A673 (cell line): ENCODE measurements at regions not wholly inside any gene's neighbourhood (a gene's known extent, or its start where the extent isn't known, plus 50 kb on each side); places are given as distances from the start of the nearest gene placed in this dataset.
A peak's percentile ranks its signal among the peaks of the same experiment; 100 is the strongest.

Experiments used
- BruUV-seq: library from RNA; stranded (reverse); fragments of 400-500 nt; replicated peaks from 2 replicates; lab custom pipeline; 2021; lab: Mats Ljungman, UMichigan
- CTCF ChIA-PET: fragments of 300-600 bp; sonication (Branson Sonifier 250); formaldehyde crosslinking; loops from one replicate; lab custom pipeline; 2022; ENCODE audit warnings: antibody characterized with exemption; lab: Charles Lee
- POLR2A ChIA-PET: fragments of 300-600 bp; sonication (Branson Sonifier 250); formaldehyde crosslinking; loops from one replicate; lab custom pipeline; 2022; ENCODE audit warnings: antibody characterized with exemption; ENCODE audit not compliant: low non-redundant PET; lab: Charles Lee
- DNase-seq: peaks from one replicate; pipeline ENCODE4 v3.0.0-alpha.2; 2015; ENCODE audit warnings: low spot score
- H3K27ac ChIP-seq: fragments of 200-600 bp; sonication (generic); 2 replicates; pipeline ENCODE4 v1.5.1; 2016; ENCODE audit warnings: mixed run types, low read depth, mild to moderate bottlenecking, mixed read lengths, antibody characterized with exemption, low read length; ENCODE audit not compliant: poor library complexity, severe bottlenecking
- H3K27me3 ChIP-seq: fragments of 200-600 bp; sonication (generic); replicated peaks from 2 replicates; pipeline ENCODE4 v1.6.1; 2017; ENCODE audit warnings: mixed run types, low read depth, mild to moderate bottlenecking, mixed read lengths, antibody characterized with exemption, low read length; ENCODE audit not compliant: insufficient read depth, poor library complexity
- H3K36me3 ChIP-seq: fragments of 200-600 bp; sonication (generic); 2 replicates; pipeline ENCODE4 v1.6.1; 2016; ENCODE audit warnings: mixed run types, mild to moderate bottlenecking, mixed read lengths, antibody characterized with exemption, low read length; ENCODE audit not compliant: insufficient read depth, poor library complexity, severe bottlenecking
- H3K4me1 ChIP-seq: fragments of 200-600 bp; sonication (generic); 2 replicates; pipeline ENCODE4 v1.6.1; 2017; ENCODE audit warnings: mixed run types, mild to moderate bottlenecking, mixed read lengths, antibody characterized with exemption, low read length; ENCODE audit not compliant: insufficient read depth, poor library complexity, severe bottlenecking
- H3K4me3 ChIP-seq: fragments of 200-600 bp; sonication (generic); 2 replicates; pipeline ENCODE4 v1.5.1; 2016; ENCODE audit warnings: low read depth, mixed run types, mild to moderate bottlenecking, mixed read lengths, low read length; ENCODE audit not compliant: poor library complexity, severe bottlenecking
- H3K9me3 ChIP-seq: fragments of 200-600 bp; sonication (generic); 2 replicates; pipeline ENCODE4 v1.6.1; 2016; ENCODE audit warnings: mixed run types, low read depth, mild to moderate bottlenecking, mixed read lengths, antibody characterized with exemption, low read length; ENCODE audit not compliant: poor library complexity, severe bottlenecking
- CTCF ChIP-seq: fragments of 300-800, 200-600 bp; sonication (generic); conservative IDR thresholded peaks from 2 replicates; pipeline ENCODE4 v1.5.1; 2017; ENCODE audit warnings: low read depth, mild to moderate bottlenecking, antibody characterized with exemption, low read length, moderate library complexity, mixed read lengths
- EZH2 ChIP-seq: fragments of 200-600 bp; sonication (generic); IDR thresholded peaks from 2 replicates; pipeline ENCODE4 v1.6.1; 2017; ENCODE audit warnings: borderline replicate concordance, low read depth, mild to moderate bottlenecking, mixed read lengths, antibody characterized with exemption, low read length; ENCODE audit not compliant: poor library complexity, severe bottlenecking
- intact Hi-C: fragments of 100-400 bp; cut with micrococcal nuclease; formaldehyde crosslinking; loops from one replicate; pipeline ENCODE4 v1.10.0; 2022; ENCODE audit not compliant: unreplicated experiment

- intact Hi-C loops = no loop called here
- Histone ChIP-seq H3K27ac (no peak overlapping the region), H3K36me3 (no peaks in the 10 kb centered on the region), H3K4me1 (no peaks in the 10 kb centered on the region), H3K4me3 (no peak overlapping the region), H3K27me3 (no peaks in the 10 kb centered on the region), H3K9me3 (no peaks in the 10 kb centered on the region)
- CTCF ChIA-PET = no interaction called here
- POLR2A ChIA-PET = no interaction called here
- no TSS peak for BruUV-seq
- no peak for DNase-seq
- TF ChIP-seq CTCF (no peak), EZH2 (no peak)
These were observed 222.9 kb upstream of the MYL2 start for GRCh38 chr12:111143271-111143670.

- no peak for DNase-seq
- Histone ChIP-seq H3K27ac (no peak overlapping the region), H3K4me3 (no peak overlapping the region), H3K36me3 (no peaks in the 10 kb centered on the region), H3K27me3 (no peaks in the 10 kb centered on the region), H3K9me3 (no peaks in the 10 kb centered on the region), H3K4me1 (no peaks in the 10 kb centered on the region)
- TF ChIP-seq EZH2 (no peak), CTCF (no peak)
- BruUV-seq = no TSS peak
- intact Hi-C loops = no loop called here
- POLR2A ChIA-PET = no interaction called here
- CTCF ChIA-PET = no interaction called here
These were observed 220.8 kb upstream of the MYL2 start for GRCh38 chr12:111141205-111141604.

- ChIA-PET CTCF (no interaction called here), POLR2A (no interaction called here)
- H3K4me3 ChIP-seq = no peak overlapping the region
- H3K9me3 ChIP-seq = no peaks in the 10 kb centered on the region
- DNase-seq = no peak
- no peaks in the 10 kb centered on the region for H3K4me1 ChIP-seq
- H3K36me3 ChIP-seq = no peaks in the 10 kb centered on the region
- intact Hi-C loops = no loop called here
- H3K27me3 ChIP-seq = no peaks in the 10 kb centered on the region
- TF ChIP-seq CTCF (peak; percentile 37), EZH2 (no peak)
- no TSS peak for BruUV-seq
- no peak overlapping the region for H3K27ac ChIP-seq
These were observed 217.6 kb upstream of the MYL2 start for GRCh38 chr12:111138016-111138415.
